Dermis microvascular lymphatic vessel endothelial cell (primary cell): ENCODE measurements at regions not wholly inside any gene's neighbourhood (a gene's known extent, or its start where the extent isn't known, plus 50 kb on each side); places are given as distances from the start of the nearest gene placed in this dataset.

ENCODE experiments used
- DNase-seq, 2 donors: peaks; one replicate each; pipeline versions ENCODE4 v3.0.0 to v3.0.0-alpha.2; 2010; ENCODE audit warnings: low read depth in 2 of 2

DNA sequence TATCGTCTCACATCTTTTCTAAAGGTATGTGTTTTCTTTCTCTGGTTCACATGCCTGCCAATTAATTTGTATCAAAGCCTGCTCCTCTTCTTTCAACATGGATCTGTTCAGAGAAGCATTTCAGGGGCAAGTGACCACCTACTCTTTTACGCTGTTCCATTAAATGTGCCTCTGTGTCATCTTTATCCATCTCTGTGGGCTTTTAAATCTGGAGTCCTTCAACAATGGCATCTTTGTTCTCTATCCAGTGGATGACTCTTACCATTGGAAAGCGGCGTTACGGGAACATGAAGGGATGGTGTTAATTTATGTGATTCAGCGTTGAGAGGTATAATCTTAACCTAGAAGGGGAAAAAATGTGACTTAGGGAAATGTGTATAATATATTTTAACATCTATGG lies 92.7 kb upstream of the CFAP20DC start:
- no peak for DNase-seq

DNA sequence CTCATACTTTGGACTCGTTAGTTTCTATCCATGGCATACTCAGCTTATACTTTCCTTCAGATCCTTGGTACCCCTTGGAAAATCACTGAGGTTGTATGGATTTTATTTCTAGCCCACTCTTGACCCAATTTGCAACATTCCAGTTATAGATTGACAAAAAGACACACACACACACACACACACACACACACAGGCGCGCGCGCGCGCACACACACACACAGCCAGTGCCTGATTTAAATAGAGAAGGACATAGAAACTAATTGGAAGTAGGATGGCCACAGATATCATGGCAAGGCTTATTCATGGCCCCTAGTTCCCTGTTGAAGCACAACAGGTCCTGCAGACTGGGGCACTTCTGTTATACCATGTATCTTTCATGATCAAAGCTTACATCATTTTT lies 89.1 kb upstream of the CFAP20DC start:
- no peak for DNase-seq

DNA sequence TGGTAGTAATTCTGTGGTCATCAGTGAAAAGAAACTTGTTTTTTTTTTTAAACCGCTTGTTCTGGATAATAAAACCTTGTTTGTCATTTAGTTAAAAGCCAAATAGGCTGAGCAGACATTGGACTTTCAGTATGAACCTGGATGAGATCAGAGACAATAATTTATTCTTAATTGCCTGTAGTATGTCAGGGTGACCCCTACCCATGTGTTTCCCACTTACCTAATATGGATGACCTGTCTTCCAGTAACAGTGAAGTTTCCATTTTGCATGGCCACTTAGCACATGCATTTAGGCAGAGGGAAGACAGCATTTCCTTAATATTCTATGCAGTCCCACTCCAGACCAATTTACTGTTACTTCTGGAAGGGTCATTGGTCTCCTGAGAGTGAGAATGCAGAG lies 87.6 kb upstream of the CFAP20DC start:
- DNase-seq, result no peak

DNA sequence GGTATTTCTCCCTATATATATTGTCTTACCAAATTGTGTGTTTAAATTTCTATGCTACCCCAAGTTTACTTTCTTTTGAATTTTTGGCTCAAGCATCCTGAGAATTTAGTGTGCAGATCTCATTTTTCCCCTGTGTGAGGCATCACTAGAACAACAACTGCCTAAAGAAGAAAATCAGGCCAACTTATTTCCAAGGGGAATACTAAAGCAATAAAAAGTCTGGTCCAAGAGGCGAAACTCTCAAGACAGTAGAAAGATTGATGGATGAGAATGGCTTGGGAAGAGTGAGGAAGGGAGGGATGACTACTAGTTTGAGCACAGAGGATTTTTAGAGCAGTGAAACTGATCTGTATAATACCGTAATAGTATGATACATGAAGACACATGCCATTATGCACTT lies 86.3 kb upstream of the CFAP20DC start:
- no peak for DNase-seq

DNA sequence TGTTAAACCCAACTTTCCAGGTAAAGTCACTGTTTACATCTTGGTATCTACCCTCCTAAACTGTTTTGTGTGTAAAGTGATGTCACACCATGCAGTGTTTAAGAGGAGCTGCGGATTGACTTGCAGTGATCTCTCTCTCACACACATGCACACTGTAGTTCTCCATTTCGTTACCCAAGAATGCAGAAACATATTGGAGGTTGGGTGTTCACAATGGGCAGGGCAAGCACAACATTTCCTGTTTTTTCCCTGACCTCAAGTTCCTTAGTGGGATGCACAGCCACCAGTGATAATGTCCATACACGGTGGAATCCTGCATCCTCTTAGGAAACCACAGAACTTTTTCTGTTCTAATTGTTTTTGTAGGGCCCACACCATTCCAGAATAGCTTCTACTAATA lies 85.3 kb upstream of the CFAP20DC start:
- DNase-seq, result no peak

DNA sequence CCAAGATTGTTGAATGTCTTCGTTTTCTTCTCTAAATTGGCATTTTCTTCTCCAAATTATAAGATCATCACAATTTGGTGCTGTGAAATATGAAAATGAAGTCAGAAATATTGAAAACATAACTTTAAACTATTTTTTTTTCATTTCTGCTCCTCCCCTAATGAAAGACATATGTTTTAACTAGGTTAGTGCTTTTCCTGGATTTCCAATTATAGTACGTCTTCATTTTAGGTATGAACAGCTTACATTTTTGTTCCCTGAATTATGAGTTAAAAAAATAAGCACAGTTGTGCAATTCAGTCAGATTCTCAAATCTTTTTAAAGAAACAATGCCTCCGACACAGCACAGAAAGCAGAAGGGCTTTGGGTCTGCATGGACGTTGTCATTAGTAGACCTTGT lies 83.5 kb upstream of the CFAP20DC start:
- no peak for DNase-seq

DNA sequence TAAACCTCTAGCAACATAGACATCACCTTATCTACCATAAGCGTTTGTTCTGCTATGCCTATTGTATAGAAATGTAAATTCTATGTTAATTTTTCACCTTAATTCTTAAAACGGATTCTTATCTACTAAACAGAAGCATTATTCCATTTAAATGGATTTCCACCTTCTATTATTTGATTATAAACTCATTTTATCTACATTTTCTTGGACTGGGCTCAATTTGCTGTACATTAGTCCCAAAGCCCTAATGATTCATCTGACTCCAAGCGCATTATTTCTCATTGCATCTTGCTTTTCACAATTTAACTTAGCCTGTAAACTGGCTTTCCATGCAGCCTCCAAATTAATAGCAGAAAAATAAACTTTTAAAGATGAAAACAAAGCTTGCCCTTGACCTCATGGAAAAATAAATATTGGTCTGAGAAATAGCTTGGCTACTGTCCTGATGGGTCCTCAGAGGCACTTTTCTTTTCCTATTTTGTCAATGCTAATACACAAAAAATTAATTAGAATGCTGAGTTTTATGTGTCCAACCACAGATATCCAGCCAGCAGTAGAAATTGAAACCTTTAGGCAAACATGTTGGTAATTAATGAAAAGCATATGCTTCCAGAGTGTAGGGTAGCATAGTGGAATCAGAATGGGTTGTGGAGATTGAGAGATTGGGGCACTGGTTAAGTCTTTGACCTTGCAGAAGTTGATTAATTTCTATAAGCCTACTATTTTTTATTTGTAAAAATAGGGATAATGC lies 81.4 kb upstream of the CFAP20DC start:
- DNase-seq, result no peak

DNA sequence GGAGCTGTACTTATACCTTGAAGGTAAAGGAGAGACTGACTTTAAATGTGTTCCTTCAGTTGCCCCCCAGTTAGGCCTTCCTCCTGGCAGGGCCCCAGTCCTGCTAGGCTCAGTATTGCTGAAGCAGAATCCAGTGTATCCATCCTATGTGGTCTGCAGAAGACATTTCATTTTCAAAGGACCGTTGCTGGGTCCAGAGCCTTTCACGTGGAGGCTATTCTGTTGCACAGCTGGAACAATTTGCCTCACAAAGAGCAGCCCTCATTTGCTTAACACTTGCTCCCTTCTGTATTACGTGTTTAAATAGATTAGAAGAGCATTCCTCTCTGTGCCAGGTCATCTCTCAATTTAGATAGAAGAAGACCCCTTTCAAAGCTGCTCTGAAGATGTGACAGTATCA lies 78.9 kb upstream of the CFAP20DC start:
- no peak for DNase-seq

DNA sequence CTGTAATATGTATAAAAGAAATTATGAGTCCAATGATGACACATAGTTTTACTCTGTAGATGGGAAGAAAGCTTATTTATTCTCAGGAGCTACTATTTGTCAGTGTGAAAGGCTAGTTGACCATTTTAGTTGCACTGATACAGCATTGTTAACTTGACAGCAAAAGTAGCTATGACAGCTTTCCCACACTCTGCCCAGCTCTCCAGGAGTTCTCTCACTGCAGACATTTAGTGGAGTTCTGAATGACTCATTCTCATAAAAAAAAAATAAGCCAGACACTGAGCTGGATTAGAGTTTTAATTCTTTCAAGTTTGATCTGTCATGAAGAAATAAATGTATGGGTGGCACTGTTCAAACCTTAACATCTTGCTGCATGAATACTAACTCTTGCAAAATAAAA lies 77.2 kb upstream of the CFAP20DC start:
- DNase-seq, result no peak

DNA sequence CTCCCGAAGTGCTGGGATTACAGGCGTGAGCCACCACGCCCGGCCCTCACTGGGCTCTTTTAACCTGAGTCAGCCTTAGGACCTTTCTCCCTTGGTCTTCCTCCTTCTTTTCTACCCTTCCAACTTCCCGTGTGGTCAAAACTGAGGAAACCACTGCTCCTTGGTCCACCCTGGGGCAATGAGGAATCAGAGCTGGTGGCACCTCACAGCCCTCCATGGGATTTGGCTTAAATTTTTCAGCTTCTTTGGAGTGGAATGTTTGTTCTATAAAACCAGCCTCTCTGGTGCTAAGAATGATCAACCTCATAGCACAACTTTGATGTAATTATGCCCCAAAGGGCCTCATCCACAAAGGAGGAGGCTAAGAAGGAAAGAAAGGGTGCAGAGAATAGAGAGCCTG lies 76.6 kb upstream of the CFAP20DC start:
- DNase-seq, result no peak

DNA sequence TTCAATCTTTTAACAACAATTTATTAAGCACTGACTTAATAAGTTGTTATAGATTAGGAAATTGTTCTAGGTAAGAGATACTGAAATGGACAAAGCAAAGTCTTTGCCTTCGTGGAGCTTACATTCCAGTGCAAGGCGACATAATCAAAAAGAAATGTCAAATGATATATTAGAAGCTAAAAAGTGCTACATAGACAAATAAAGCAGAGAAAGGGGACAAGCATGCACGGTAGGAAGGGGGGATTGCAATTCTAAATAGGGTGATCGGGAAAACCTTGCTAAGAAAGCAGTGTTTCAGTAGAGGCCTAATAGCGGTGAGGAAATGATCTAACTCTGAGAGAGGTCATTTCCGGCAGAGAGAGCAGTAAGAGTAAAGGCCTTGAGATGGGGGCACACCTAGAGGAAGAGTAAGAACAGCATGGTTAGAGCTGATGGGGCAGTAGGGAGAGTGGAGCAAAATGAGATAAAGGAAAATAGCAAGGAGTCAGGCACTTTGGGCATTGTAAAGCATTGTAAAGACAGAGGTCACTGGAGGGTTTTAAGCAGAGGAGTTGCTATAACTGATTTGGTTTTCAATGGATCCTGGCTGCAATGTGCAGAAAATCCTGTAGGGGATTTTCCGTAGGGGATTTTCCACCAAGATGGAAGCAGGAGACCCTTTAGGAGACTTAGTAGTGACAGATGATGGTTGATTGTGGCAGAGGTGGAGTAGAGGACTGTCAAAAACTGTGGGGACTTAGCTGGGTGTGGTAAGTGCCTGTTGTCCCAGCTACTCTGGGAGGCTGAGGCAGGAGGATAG lies 71.7 kb upstream of the CFAP20DC start:
- DNase-seq, result no peak

DNA sequence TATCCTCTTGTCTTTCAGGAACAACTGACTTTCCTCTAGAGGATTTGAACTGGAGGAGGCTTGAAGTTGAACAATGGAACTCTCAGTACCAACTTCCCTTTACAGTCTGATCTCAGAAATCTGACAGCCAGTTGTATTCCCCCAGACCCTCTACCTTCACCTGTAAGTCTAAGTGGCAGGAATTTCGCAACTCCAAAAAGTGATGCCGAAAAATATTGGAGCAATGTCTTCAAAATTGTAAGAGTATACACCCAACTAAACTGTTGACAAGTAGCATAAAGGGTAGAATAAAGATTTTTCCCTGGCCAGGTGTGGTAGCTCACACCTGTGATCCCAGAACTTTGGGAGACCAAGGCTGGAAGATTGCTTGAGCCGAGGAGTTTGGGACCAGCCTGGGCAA lies 69.1 kb upstream of the CFAP20DC start:
- DNase-seq, result no peak

DNA sequence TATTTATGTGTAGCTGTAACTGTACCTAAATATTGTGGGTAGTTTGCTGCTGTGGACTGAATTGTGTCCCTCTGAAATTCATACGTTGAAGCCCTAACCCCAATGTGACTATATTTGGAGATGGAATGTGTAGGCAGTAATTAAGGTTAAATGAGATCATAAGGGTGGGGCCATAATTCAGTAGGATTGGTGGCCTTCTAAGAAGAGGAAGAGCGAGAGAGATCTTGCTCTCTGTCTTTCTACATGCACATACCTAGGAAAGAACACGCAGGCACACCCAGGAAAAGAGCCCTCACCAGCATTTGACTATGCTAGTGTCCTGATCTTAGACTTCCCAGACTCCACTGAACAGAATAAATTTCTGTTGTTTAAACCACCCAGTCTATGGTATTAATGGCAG lies 67.6 kb upstream of the CFAP20DC start:
- DNase-seq, result no peak

DNA sequence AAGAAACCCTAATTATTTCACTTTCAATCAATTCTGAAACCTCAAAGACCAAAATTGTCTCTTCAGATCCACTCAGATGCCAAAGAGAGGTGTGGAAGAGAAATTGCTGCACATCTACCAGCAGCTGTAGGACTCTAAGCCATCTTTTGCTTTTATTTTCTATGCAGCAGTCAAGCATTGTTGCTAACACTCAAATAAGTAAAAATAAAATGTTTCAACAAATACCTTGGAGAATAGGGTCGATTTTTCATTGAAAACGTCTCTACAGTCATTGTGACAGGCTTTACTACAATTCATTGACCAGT lies 66.4 kb upstream of the CFAP20DC start:
- no peak for DNase-seq

DNA sequence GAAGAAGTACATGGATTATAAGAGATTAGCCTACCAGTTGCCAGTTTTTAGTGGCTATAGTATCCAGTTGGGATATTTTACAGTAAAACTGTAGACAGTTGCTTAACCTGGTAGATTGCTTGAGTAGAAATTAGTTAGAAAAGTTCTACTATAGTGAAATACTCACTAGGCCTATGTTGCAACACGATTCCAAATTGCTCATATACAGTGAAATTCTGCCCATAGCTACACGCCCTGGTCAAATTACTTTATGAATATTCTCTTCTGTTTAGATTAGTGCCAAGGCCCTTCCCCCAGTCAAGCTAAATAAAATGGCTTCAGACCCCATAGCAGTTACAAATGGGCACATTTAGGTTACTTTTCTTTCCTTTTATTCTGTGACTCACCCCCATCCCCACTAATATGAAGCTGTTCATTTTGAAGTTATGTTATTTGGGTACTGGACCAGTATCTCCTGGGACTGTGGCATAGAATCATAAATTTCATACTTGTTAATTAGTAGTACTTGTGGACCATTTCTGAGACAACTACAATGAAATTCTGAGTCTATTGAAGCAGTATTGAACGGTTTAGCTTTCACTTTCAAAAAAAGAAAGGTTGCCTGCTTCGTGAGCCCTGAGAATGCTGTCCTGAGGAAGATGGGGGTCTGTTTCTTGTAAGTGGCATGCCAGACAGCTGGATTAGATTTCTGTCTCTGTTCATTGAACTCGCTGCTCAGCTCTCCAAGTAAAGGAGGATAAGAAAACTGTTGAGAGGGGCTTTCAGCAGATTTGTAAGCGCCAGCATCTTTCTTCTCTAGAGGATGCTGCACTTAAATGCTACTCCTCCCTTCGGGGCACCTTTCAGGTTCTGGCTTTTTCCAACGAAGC lies 65.8 kb upstream of the CFAP20DC start:
- DNase-seq, result no peak

DNA sequence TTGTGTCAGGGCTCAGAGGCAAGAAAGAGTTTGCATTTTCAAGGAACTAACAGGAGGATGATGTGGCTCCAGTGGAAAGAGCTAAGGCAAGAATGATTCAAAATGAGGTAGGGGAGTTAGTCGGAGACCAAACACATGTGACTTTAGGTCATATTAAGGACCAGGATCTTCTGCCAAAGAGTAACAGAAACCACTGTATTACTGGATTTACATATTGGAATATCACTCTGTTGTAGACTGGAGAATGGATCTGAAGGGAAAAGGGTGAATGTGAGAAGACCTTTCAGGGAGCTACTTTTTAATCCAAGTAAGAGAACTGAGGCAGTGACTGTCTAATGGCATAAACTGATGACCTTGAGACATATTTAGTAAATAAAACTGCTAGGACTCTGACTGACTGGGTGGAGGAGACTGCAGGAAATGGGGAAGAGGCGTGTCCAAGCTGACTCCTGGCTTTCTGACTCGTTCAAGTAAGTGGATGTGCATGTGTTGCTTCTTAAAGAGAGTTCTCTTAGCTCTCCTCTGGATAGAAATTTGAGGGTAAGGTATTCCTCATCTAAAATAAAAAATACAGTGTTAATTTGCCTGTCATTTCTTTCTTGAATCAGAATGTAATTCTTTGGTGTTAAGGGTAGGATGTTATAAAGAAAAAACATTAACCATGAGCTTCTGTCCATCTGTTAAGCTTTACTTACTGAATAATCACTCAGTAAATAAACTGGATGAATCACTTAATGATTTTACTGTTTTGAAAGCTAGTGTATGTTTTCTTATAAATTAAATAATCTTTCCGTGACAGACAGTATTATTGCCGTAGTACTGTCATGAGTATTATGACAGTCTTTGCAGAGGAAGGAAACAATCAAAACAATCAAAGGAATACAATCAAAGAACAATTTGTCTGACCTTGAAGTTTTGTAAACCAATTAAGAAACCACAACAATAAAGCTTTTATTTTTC lies 58.3 kb upstream of the CFAP20DC start:
- DNase-seq, result no peak

DNA sequence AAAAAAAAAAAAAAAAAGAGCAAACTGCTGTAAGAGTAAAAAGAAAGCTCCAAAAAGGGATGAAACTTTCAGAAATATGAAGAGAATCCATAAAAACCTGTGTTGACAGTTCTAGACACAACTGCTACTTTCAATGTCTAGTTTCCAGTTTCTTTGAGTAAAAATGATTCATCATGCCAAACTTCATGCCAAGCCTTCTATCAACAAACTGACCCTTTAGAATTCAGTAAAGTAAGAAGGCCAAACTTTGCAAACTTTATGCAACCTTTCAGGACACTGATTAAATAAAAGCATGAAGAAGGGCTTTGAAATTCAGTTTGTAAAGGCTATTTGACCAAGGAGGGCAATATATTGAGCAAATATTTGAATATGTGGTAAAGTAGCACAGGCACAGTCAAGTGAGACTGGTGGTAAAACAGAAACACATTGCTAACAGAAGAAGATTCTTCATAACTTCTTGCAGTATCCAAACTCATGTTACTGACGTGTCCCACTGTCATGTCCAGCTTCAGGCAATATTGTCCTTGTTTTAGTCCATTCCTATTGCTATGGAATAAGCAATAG lies 56.3 kb upstream of the CFAP20DC start:
- no peak for DNase-seq

DNA sequence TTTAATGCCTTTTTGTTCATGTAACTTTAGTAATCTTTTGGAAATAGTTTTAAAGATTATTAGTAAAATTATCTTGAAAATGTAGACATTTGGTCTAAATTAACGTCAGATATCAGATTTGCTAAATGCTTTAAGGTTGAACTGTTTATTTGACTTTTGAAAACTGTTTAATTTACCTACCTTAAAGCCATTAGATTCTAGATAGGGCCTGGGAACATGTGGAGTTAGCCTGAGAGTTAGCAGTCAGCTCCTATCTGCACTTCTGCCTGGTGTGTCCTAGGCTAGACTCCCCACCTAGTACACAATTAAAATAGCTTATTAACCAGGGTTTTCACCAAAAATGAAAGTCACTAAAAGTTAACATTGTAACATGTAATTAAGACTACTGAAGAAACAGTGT lies 53.7 kb upstream of the CFAP20DC start:
- DNase-seq, result no peak

DNA sequence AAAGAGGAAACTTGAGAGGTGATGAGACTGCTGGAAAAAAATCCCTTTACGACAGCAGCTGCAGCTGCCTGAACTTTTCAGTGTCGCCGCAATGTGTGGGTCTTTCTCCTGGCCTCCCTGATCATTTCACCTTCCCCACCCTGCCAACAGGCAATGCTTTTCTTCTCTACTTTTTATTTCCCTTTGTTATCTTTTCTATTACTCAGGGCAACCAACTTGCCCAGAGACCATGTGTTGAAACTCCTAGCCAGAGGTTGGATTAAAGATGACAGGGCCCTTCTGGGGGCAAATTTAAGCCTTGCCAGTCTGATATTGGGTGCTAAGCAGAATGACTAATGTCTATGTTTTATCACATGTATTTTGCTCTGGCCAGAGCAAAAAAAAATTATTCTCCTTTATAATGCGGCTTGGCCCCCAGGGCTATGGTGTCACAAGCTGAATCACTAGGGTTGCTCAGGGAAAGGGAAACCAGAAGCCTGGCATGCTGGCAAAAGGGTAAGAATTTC lies 51.5 kb upstream of the CFAP20DC start:
- no peak for DNase-seq
